G401.6 (cell line): ENCODE measurements at regions not wholly inside any gene's neighbourhood (a gene's known extent, or its start where the extent isn't known, plus 50 kb on each side); places are given as distances from the start of the nearest gene placed in this dataset.
"Not testable (repeated sequence)": the region's sequence is repeated elsewhere in the genome, so short reads cannot be mapped to it uniquely, and the experiment has no call there.

Source experiments
- FAIRE-seq: peaks from 2 replicates; lab custom pipeline; 2012; peaks lifted over from hg19 to GRCh38; lab: Jason Lieb, UNC

DNA sequence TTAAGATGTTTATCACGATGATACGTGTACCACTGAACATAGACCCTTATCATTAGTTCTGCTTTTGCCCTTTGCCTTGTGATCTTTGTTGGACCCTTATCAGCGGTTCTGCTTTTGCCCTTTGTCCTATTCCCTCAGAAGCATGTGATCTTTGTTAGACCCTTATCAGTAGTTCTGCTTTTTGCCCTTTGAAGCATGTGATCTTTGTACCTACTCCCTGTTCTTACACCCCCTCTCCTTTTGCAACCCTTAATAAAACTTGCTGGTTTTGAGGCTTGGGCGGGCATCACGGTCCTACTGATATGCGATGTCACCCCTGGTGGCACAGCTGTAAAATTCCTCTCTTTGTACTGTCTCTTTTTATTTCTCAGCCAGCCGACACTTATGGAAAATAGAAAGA lies 117.0 kb downstream of the SDHAF3 start:
- FAIRE-seq, result not testable (repeated sequence)

- no peak for FAIRE-seq
Measured at GRCh38 chr7:97246317-97246716, 128.8 kb downstream of the SDHAF3 start.

GRCh38 chr7:97258187-97258586 lies 140.7 kb downstream of the SDHAF3 start:
- FAIRE-seq, result not testable (repeated sequence)

DNA sequence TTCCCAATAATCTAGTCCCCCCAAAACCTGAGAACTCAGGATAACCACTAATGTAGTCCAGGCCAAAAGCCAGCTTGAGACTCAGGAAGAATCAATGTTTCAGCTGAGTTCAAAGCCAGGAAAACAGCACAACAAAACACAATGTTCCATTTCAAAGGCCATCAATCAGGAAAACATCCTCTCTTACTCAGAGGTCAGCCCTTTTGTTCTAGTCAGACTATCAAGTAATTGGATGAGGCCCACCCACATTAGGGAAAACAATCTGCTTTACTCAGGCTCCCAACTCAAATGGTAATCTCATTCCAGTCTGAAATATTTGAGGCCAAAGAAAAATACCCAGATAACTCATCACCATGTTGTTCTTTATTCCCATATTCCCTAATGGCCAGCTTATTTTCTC lies 152.2 kb downstream of the SDHAF3 start:
- no peak for FAIRE-seq

DNA sequence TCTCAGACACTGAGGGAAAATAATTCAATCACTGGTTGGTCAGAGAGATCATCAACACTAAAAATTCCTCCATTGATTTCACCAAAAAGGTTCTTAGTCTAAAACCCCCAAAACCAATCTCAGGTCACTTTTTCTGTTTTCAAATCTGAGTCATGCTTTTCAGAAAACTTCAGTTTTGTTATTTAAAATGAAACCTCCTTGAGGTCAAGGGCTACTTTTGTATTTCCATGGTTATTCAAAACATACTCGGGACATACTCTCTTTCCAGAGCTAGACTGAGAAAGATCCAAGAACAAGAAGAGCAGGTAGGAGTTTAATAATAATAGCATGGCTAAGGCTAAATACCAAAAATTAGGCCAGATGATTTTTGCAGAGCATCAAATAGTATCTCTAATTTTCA lies 152.8 kb downstream of the SDHAF3 start:
- FAIRE-seq, result no peak

DNA sequence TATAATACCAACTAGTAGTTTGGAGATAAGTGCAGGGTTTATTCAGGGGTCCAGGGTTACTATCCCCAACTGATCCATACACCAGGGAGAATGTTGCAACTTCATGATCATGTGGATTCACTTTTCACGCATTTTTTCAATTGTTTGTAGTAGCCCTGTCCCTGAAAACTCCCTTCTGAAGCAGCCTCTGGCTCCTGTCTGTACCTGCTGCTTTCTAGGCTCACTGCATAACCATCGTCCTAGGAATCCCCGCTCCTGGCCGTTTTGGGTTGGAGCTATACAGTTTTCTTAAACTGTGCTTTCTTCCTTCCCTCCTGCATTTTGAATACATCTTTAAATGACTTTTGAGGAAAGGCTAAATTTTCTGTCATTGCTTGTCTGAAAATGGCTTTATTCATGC lies 154.1 kb downstream of the SDHAF3 start:
- FAIRE-seq, result no peak

DNA sequence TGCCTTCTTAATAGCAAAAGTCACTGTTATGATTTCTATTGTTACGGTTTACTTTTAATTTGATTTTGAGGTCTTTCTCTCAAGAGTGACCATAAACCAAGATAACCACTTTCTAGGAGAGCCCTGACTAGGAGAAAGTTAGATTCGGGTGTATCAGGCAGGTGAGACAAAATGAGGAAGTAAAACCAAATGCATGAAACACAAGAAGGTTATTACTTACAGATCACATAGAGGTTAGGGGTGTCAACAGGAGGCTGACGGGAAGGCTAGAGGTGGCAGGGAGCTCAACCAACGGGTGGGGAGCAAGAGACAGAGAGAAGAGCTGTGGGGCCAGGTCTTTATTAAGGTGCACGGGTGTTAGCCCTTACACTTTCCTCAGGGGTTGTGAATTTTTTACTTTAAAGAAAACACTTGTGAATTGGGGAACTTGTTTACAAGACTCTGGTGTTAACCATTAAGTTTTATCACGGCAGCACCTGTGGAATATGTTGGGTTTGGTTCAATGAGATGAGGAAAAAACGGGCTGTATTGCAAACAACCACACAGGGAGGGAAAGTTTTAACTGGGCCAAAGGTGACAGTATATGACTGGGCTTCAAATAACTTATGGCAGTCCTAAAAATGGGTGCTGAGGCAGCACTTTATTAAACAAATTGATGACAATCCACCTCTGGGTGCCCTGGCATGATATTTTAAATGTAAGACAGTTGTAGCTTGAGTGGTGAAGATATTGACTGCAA lies 154.9 kb downstream of the SDHAF3 start:
- no peak for FAIRE-seq

DNA sequence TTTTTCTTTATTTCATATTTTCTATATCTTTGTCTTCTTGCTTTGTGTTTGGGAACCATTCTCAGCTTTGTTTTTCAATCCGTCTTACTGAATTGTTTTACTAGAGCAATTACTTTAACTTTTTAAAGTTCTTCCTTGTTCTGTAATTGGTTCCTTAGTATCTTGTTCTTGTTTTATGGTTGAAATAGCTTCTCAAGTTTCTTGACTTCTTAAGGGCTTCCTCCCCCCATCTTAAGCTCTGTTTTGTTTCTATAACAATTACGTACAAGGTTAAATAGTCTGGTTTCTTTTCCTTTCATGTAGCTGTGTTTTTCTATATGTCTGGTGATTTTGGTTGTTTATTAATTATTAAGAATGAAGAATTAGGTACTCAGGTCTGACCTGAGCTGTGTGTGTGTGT lies 158.0 kb downstream of the SDHAF3 start:
- no peak for FAIRE-seq

GRCh38 chr7:97280950-97281349 lies 163.5 kb downstream of the SDHAF3 start:
- FAIRE-seq, result no peak

GRCh38 chr7:97285348-97285747 lies 167.8 kb downstream of the SDHAF3 start:
- no peak for FAIRE-seq

GRCh38 chr7:97293031-97293430 lies 175.5 kb downstream of the SDHAF3 start:
- FAIRE-seq, result no peak

- no peak for FAIRE-seq
Measured at GRCh38 chr7:97298561-97298960, 181.1 kb downstream of the SDHAF3 start.

DNA sequence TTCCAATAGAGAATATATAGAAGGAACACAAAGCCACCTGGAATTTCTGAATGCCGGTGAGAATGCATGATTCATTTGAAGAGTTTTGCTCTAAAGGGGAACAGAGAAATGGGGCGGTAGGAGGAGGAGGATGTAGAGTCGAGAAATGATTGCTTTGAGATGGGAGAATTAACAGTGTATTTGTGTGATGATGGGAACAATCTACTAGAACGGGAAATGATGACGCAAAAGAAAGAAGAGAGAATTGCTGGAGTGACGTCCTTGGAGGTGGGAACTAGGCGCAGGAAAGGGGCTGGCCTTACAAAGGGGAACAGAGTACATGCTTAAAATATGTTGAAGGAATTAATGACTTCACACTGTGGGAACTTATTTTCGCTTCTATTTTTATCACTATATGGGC lies 188.1 kb downstream of the SDHAF3 start:
- FAIRE-seq, result no peak

DNA sequence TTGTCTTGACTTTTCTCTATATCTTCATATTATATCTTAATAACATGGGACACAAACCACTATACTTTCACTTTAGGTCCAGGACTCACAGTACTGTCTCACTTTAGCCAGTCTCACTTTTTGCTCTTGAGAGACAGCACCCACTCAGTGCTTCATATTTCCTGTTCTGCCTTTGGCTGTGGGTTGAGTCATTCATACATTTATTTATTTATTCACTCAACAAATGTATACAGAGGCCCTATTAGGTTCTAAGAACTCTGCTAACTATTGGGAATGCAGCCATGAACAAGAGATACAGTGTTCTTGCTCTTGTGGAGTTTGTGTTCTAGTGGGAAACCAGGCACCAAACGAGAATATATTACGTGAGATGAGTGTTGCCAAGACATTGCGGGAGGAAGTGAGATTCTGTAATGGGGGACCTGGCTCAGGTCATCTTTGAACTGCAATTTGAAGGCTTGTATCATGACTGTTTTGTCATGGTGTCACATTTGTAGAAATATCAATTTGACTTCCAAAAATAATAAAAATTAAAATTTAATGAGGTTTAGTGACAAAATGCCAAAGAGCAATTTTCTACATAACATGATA lies 190.1 kb downstream of the SDHAF3 start:
- FAIRE-seq, result no peak

- FAIRE-seq, result no peak
Measured at GRCh38 chr7:97313900-97314299, 196.4 kb downstream of the SDHAF3 start.

- no peak for FAIRE-seq
Measured at GRCh38 chr7:97317575-97317974, 200.1 kb downstream of the SDHAF3 start.

DNA sequence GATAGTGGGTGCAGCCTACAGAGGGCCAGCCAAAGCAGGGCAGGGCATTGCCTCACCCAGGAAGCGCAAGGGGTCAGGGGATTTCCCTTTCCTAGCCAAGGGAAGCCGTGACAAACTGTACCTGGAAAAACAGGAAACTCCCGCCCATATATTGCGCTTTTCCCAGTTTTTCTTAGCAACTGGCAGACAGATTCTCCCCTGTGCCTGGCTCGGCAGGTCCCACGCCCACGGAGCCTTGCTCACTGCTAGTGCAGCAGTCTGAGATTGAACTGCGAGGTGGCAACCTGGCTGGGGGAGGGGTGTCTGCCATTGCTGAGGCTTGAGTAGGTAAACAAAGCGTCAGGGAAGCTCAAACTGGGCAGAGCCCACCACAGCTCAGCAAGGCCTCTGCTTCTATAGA lies 212.4 kb downstream of the SDHAF3 start:
- FAIRE-seq, result not testable (repeated sequence)

- no peak for FAIRE-seq
Measured at GRCh38 chr7:97337849-97338248, 220.4 kb downstream of the SDHAF3 start.

GRCh38 chr7:97342512-97342911 lies 225.0 kb downstream of the SDHAF3 start:
- FAIRE-seq, result no peak

- no peak for FAIRE-seq
Measured at GRCh38 chr7:97346349-97346748, 228.9 kb downstream of the SDHAF3 start.

- no peak for FAIRE-seq
Measured at GRCh38 chr7:97351488-97351887, 234.0 kb downstream of the SDHAF3 start.

GRCh38 chr7:97357459-97357858 lies 240.0 kb downstream of the SDHAF3 start:
- no peak for FAIRE-seq

DNA sequence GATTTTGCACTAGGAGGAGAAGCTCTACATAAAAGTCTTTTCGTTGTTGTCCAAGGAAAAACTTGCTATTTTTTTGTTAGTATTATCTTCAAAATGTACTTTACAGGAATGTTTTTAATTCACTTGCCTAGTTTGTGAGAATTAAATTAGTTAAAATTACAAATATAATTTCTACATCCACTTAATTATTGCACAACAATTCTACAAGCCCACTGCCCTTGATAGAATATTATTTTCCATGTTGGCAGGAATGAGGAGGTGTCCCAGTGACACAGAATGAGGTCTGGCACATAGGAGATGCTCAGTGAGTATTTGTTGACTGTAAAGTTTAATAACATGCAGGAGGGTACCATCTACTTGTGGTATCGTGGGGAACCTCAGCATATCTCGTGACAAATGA lies 255.4 kb downstream of the SDHAF3 start:
- no peak for FAIRE-seq

- no peak for FAIRE-seq
Measured at GRCh38 chr7:97373736-97374135, 256.2 kb downstream of the SDHAF3 start.
